PFSK-1 (cell line): ENCODE measurements at regions not wholly inside any gene's neighbourhood (a gene's known extent, or its start where the extent isn't known, plus 50 kb on each side); places are given as distances from the start of the nearest gene placed in this dataset.

Experiments used
- FOXP2 ChIP-seq: optimal IDR thresholded peaks from 2 replicates; pipeline ENCODE3; 2011; ENCODE audit warnings: borderline replicate concordance, control low read depth, inconsistent platforms; ENCODE audit not compliant: insufficient read depth; ENCODE audit errors: extremely low read length, extremely low read depth
- POLR2AphosphoS5 ChIP-seq: IDR thresholded peaks from 2 replicates; pipeline ENCODE4 v1.6.1; 2012; ENCODE audit warnings: low read depth, mild to moderate bottlenecking, control low read depth, low read length, moderate library complexity
- SIN3A ChIP-seq: IDR thresholded peaks from 2 replicates; pipeline ENCODE4 v1.6.1; 2012; ENCODE audit warnings: mild to moderate bottlenecking, low read length, moderate library complexity, borderline replicate concordance; ENCODE audit not compliant: insufficient read depth
- TAF1 ChIP-seq: IDR thresholded peaks from 2 replicates; pipeline ENCODE4 v1.6.1; 2012; ENCODE audit warnings: low read length, control low read depth, borderline replicate concordance; ENCODE audit not compliant: insufficient read depth
- TF ChIP-seq, protein P1 (sequence below), 2 experiments: IDR thresholded peaks; 2 replicates each; pipeline versions ENCODE4 v1.6.1 to v1.8.0; 2011 to 2012; ENCODE audit warnings: low read depth in 2 of 2, low read length in 2 of 2, control low read depth in 1 of 2, inconsistent platforms in 1 of 2, mild to moderate bottlenecking in 1 of 2, moderate library complexity in 1 of 2; ENCODE audit not compliant: insufficient read depth in 1 of 2

DNA sequence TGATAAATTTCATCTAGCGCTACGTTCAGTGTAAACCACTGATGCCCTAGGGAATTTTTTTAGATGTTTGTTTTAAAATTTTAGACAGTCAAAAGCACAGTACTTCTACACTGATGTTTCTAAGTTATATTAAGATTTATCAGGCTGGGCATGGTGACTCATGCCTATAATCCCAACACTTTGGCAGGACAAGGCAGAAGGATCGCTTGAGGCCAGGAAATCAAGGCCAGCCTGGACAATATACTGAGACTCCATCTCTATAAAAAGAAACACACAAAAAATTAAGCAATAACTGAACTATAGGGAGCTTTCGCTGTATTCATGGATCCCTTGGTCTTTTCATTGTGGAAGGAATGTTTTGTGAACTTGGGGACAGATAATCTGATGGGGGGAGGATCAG, 50.6 kb upstream of the MAPRE2 start:
- TF ChIP-seq POLR2AphosphoS5 = no peak
- TF ChIP-seq, protein P1, sequence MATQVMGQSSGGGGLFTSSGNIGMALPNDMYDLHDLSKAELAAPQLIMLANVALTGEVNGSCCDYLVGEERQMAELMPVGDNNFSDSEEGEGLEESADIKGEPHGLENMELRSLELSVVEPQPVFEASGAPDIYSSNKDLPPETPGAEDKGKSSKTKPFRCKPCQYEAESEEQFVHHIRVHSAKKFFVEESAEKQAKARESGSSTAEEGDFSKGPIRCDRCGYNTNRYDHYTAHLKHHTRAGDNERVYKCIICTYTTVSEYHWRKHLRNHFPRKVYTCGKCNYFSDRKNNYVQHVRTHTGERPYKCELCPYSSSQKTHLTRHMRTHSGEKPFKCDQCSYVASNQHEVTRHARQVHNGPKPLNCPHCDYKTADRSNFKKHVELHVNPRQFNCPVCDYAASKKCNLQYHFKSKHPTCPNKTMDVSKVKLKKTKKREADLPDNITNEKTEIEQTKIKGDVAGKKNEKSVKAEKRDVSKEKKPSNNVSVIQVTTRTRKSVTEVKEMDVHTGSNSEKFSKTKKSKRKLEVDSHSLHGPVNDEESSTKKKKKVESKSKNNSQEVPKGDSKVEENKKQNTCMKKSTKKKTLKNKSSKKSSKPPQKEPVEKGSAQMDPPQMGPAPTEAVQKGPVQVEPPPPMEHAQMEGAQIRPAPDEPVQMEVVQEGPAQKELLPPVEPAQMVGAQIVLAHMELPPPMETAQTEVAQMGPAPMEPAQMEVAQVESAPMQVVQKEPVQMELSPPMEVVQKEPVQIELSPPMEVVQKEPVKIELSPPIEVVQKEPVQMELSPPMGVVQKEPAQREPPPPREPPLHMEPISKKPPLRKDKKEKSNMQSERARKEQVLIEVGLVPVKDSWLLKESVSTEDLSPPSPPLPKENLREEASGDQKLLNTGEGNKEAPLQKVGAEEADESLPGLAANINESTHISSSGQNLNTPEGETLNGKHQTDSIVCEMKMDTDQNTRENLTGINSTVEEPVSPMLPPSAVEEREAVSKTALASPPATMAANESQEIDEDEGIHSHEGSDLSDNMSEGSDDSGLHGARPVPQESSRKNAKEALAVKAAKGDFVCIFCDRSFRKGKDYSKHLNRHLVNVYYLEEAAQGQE (IDR thresholded peaks at IDR 0.05; ENCODE audit: insufficient read depth in 1 of 2, low read depth in 2 of 2, low read length in 2 of 2) = no peak
- TF ChIP-seq TAF1 = no peak
- TF ChIP-seq SIN3A = no peak
- no peak for TF ChIP-seq FOXP2

DNA sequence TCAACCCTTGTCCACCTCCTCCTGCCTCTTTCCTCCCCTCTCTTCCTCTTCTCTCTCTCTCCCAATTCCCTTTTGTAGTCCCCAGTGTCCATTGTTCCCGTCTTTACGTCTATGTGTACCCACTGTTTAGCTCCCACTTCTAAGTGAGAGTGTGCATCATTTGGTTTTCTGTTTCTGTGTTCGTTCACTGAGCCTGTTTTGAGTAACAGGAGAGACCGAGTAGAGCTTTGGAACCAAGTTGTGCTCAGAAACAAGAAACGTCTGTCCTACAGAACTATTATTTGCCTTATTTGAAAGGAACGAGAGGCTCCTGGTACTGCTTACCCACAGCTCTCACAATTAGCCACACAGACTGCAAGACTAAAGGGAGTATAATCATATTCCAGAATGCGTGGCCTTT, 50.1 kb upstream of the MAPRE2 start:
- TF ChIP-seq POLR2AphosphoS5 = no peak
- no peak for TF ChIP-seq FOXP2
- no peak for TF ChIP-seq TAF1
- TF ChIP-seq, protein P1 (IDR thresholded peaks at IDR 0.05; ENCODE audit: insufficient read depth in 1 of 2, low read depth in 2 of 2, low read length in 2 of 2) = no peak
- TF ChIP-seq SIN3A = no peak
